HPDE6-E6E7 (cell line): ENCODE measurements at regions not wholly inside any gene's neighbourhood (a gene's known extent, or its start where the extent isn't known, plus 50 kb on each side); places are given as distances from the start of the nearest gene placed in this dataset.
"Not testable (repeated sequence)": the region's sequence is repeated elsewhere in the genome, so short reads cannot be mapped to it uniquely, and the experiment has no call there.

Experiments used
- DNase-seq: peaks from one replicate; pipeline ENCODE4 v3.0.0; 2011; ENCODE audit warnings: missing footprints; ENCODE audit errors: extremely low spot score

GRCh38 chr12:11446372-11446771 lies 51.0 kb upstream of the PRB2 start:
- no peak for DNase-seq

- no peak for DNase-seq
Observed at GRCh38 chr12:11457996-11458645, 62.8 kb upstream of the PRB2 start.

GRCh38 chr12:11460343-11461023 lies 65.1 kb upstream of the PRB2 start:
- DNase-seq = peak; percentile 28

- no peak for DNase-seq
Observed at GRCh38 chr12:11461433-11461832, 66.1 kb upstream of the PRB2 start.

- no peak for DNase-seq
Observed at GRCh38 chr12:11477110-11477509, 81.7 kb upstream of the PRB2 start.

- DNase-seq = peak; percentile 27
Observed at GRCh38 chr12:11482955-11483354, 87.6 kb upstream of the PRB2 start.

DNA sequence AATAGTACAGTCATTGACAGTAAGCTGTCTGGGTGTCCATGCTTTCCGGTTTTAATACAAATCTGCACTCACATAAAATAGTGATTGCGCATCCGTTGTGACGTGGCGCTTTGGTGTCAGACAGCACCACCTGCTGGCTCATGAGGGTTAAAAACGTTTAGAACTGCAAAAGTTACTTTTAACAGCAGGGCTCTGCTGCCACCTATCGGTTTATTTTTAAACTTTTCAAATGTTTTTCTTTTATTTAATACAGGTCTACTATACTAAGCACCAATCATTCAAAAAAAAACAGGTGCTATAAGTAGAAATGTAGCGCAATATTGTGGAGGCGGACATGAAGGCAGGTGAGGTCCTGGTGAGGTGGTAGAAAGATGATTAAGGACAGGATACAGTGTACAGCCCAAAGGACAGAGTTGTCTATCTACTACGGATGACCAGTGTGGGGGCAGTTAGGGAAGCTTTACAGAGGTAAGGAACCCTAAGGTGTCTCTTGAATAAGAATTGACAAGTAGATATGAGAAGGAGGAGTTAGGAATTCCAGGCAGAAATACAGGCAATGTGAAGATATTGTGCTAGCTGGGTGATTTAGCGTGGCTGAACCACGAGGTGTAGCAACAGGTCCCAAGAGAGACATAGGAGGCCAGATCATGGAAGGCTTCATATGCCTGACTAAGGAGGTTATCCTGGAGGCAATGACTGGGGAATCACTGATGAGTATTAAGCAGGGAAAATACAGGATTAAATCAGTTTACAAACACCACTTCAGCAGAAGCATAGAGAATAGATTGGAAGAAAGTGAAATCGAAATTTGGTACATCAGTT lies 91.5 kb upstream of the PRB2 start:
- DNase-seq = no peak

GRCh38 chr12:11496157-11496851 lies 100.9 kb upstream of the PRB2 start:
- no peak for DNase-seq

DNA sequence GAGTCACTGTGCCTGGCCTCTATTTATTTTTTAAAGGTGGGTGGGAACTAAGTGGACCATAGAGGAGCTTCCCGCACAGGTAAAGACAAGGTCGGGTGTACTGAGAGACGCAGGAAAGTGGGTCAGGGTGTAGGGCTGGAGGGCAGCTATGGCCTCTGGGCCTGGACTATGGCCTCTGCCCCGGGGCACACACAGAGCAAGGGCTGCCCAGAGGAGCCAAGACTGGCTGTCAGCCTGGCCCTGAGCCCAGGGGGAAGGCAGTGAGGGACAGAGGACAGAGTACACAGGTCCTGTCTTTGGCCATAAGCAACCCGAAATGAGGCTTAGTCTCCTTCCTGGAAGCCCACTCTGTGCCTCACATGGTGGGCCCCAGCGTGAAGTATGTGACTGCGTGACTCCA lies 102.1 kb upstream of the PRB2 start:
- DNase-seq = no peak

DNA sequence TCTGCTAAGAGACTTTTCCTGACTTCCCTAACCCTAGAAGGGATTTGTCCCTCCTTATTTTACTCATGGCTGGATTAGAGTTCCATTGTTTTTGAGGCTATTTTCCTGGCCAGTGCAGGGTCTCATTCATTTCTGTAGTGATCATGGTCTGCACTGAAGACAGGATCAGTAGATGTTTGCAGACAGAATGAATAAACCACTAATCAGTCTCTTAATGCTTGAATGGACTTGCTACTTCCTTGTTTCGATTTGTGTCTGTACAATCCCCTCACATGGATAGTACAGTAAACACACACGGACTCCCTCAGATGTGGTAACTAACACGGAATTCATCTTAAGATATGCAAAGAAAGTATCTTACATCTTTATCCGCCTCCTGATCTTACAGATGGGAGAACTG lies 102.6 kb upstream of the PRB2 start:
- DNase-seq = no peak

- DNase-seq = not testable (repeated sequence)
Observed at GRCh38 chr12:11498574-11498973, 103.2 kb upstream of the PRB2 start.

GRCh38 chr12:11499806-11500187 lies 104.4 kb upstream of the PRB2 start:
- no peak for DNase-seq

DNA sequence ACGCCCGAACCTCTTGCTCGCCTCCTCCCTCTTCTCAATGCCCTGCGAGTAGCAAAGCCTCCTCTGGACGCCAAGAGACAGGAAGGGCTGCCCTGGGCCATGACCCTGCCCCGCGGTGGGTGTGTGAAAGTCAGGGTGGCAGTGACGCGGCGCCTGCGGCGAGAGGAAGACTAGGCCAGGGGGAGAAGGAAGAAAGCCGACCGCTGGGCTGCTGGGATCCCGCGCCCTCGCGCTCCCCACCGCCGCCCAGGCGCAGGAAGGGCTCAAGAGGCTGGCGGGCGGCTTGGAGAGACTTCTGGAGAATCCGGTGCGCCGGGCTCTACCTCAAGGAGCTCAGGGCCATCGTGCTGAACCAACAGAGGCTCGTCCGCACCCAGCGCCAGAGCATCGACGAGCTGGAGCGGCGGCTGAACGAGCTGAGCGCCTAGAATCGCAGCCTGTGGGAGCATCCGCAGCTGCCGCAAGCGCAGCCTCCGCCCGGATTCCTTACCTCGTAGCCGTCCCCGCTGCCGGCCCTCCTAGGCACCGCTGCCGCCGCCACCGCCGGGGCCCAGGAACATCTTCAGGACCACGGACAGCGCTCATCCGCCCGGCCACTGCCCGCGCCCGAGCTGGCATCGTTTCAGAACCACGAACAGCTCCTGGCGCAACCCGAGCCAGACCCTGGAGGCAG lies 105.0 kb upstream of the PRB2 start:
- peak; percentile 54 for DNase-seq

DNA sequence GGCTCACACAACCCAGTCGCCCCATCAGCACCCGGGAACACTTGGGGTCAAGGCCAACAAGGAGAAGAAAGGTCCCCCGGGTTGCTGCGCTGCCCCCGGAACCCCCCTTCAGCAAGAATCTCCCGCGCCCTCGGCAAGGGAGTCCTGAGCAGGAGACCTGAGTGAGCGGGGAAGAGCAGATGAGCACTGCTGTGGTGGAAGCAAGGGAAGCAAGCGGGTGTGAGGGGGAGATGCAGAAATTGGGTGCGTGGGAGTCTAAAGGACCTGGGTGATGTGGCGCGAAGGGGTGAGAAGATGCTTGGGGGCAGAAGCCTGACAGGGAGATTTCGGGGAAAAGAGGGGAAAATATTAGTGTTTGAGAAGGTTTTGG lies 105.5 kb upstream of the PRB2 start:
- no peak for DNase-seq

GRCh38 chr12:11508699-11509098 lies 113.3 kb upstream of the PRB2 start:
- no peak for DNase-seq

- DNase-seq = no peak
Observed at GRCh38 chr12:11509326-11509725, 114.0 kb upstream of the PRB2 start.

DNA sequence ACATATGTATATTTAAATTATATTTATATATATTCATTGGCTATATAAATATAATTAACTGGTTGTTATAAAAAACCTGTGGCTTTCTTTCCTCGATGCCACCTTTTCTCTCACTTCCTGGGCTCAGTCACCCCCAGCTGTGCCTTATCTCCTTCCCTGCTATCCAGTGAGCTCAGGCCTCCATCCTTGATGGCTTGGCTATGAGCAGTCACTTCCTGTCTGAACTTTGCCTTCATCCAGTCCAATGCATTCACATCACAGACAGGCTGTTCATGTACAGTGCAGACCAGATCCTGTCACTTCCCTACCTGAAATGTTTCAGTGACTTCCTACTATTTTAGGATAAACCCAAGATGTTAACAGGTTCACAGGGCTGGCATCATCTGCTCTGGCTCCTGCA lies 115.3 kb upstream of the PRB2 start:
- no peak for DNase-seq

GRCh38 chr12:11513288-11513687 lies 117.9 kb upstream of the PRB2 start:
- no peak for DNase-seq

DNA sequence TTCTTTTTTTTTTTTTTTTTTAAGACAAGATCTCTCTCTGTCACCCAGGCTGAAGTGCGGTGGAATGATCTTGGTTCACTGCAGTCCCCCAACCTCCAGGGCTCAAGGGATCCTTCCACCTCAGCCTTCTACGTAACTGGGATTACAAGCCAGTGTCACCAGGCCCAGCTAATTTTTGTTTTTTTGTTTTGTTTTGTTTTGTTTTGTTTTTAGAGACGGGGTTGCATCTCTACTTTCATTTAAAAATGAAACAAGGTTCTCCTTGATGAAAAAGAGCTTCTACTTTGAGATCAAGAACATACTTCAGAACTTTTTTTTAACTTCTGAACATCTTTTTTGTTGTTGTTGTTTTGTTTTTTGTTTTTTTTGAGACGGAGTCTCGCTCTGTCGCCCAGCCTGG lies 121.7 kb upstream of the PRB2 start:
- DNase-seq = no peak

DNA sequence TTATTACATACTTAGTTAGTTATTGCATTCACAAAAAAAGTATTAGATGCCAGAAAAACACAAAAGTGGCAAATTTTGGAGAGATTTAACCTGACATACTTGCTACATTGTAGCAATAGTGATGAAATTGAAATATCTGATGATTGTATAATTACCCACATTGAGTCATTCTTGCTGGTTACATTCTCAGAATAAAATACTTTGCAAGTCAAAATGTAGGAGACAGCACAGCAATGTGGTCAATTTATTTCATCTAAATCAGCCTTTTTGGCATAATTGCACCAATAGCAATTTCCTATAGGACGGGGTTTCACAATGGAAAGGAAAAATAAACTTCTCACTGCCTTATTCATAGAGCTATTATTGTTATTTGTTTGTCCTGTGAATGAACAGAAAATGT lies 125.0 kb upstream of the ETV6 start:
- DNase-seq = no peak

DNA sequence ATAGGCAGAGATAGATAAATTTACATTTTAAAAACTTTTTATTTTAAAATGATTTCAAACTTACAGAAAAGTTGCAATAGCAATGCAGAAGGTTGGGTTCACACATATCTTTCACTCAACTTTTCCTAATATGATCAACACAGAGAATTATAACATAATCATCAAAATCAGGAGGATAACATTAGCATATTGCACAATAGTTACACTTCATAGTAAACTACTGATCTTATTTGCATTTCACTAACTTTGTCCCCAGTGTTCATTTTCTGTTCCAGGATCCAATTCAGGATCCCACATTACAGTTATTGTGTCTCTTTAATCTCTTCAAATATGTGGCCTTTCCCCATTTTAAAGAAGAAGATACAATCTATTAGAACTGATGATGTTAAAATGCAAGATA lies 115.4 kb upstream of the ETV6 start:
- no peak for DNase-seq

DNA sequence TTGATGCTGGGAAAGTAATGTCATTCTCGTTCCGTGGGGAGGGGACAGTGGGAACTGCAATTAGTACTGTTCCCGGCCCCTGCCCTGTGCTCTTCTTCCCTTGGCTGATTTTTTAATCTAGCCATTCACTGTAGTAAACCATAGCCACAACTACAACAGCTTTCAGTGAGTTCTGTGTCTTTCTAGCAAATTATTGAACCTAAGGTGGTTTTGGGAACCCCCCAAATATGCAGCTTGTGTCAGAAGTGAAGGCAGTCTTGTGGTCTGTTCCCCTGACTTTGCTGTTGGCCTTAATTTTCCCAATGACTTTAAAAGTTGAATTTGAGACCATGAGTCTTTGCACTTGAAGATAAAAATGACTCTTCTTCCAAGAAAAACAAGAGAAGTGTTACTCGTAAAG lies 114.3 kb upstream of the ETV6 start:
- no peak for DNase-seq
